WTC11 (cell line): ENCODE measurements at regions not wholly inside any gene's neighbourhood (a gene's known extent, or its start where the extent isn't known, plus 50 kb on each side); places are given as distances from the start of the nearest gene placed in this dataset.

Experiments used
- ATAC-seq: fragments of 200-7000 bp; cut with Tn5 transposase; 2 replicates; pipeline ENCODE4 v1.10.0; 2021; ENCODE audit warnings: mild to moderate bottlenecking, moderate library complexity
- CTCF ChIA-PET: fragments of 300-600 bp; sonication (Branson Sonifier 250); formaldehyde crosslinking; loops from one replicate; lab custom pipeline; 2021; ENCODE audit warnings: antibody characterized with exemption; lab: Charles Lee
- POLR2A ChIA-PET: fragments of 350-600 bp; sonication (Branson Sonifier 250); formaldehyde crosslinking; loops from one replicate; lab custom pipeline; 2021; ENCODE audit warnings: antibody characterized with exemption; lab: Charles Lee
- DNase-seq: peaks from one replicate; pipeline ENCODE4 v3.0.0; 2021; ENCODE audit warnings: low spot score
- H3K27ac Mint-ChIP-seq: 2 replicates; pipeline ENCODE4 v1.8.0; 2021; ENCODE audit warnings: mixed read lengths
- H3K27me3 Mint-ChIP-seq: 2 replicates; pipeline ENCODE4 v1.8.0; 2021; ENCODE audit warnings: low read depth, mild to moderate bottlenecking, moderate library complexity, mixed read lengths
- H3K36me3 Mint-ChIP-seq: 2 replicates; pipeline ENCODE4 v1.8.0; 2021; ENCODE audit warnings: mixed read lengths
- H3K4me1 Mint-ChIP-seq: 2 replicates; pipeline ENCODE4 v1.8.0; 2022; ENCODE audit warnings: mixed read lengths
- H3K4me3 Mint-ChIP-seq: 2 replicates; pipeline ENCODE4 v1.8.0; 2021; ENCODE audit warnings: mild to moderate bottlenecking, moderate library complexity, mixed read lengths
- H3K9me3 Mint-ChIP-seq: 2 replicates; pipeline ENCODE4 v1.8.0; 2021; ENCODE audit warnings: mixed read lengths
- ATF6 ChIP-seq: sonication (generic); formaldehyde crosslinking; IDR thresholded peaks from 2 replicates; pipeline ENCODE4 v1.8.1; 2023; ENCODE audit warnings: mild to moderate bottlenecking, missing genetic modification reagents
- CREM ChIP-seq: sonication (generic); formaldehyde crosslinking; IDR thresholded peaks from 2 replicates; pipeline ENCODE4 v1.8.1; 2022; ENCODE audit warnings: mild to moderate bottlenecking, missing genetic modification reagents, moderate library complexity
- E2F1 ChIP-seq: sonication (generic); formaldehyde crosslinking; IDR thresholded peaks from 2 replicates; pipeline ENCODE4 v1.8.0; 2022; ENCODE audit warnings: mild to moderate bottlenecking, missing genetic modification reagents
- ERG ChIP-seq: fragments of 250-450 bp; sonication (Bioruptor Pico); IDR thresholded peaks from 2 replicates; pipeline ENCODE4 v1.8.0; 2021; ENCODE audit warnings: mild to moderate bottlenecking
- FOXJ3 ChIP-seq: sonication (generic); formaldehyde crosslinking; IDR thresholded peaks from 2 replicates; pipeline ENCODE4 v1.9.0; 2021; ENCODE audit warnings: missing genetic modification reagents, mild to moderate bottlenecking, borderline replicate concordance
- FOXK1 ChIP-seq: sonication (generic); formaldehyde crosslinking; IDR thresholded peaks from 2 replicates; pipeline ENCODE4 v1.8.0; 2022; ENCODE audit warnings: mild to moderate bottlenecking, moderate library complexity, missing genetic modification reagents
- FOXP4 ChIP-seq: sonication (generic); formaldehyde crosslinking; IDR thresholded peaks from 2 replicates; pipeline ENCODE4 v1.8.0; 2022; ENCODE audit warnings: mild to moderate bottlenecking, missing genetic modification reagents
- GRHL2 ChIP-seq: fragments of 250-450 bp; sonication (Bioruptor Pico); IDR thresholded peaks from 2 replicates; pipeline ENCODE4 v1.8.0; 2022; ENCODE audit warnings: mild to moderate bottlenecking, moderate library complexity; ENCODE audit not compliant: insufficient replicate concordance, severe bottlenecking
- GTF2I ChIP-seq: fragments of 250-450 bp; sonication (Bioruptor Pico); conservative IDR thresholded peaks from 2 replicates; pipeline ENCODE4 v1.4.0; 2021; ENCODE audit warnings: mild to moderate bottlenecking
- HMGXB4 ChIP-seq: sonication (generic); formaldehyde crosslinking; IDR thresholded peaks from 2 replicates; pipeline ENCODE4 v1.8.1; 2023; ENCODE audit warnings: mild to moderate bottlenecking, moderate library complexity, missing genetic modification reagents
- MAX ChIP-seq: sonication (generic); formaldehyde crosslinking; IDR thresholded peaks from 2 replicates; pipeline ENCODE4 v1.8.0; 2022; ENCODE audit warnings: mild to moderate bottlenecking, missing genetic modification reagents
- MYBL2 ChIP-seq: sonication (generic); formaldehyde crosslinking; IDR thresholded peaks from 2 replicates; pipeline ENCODE4 v1.8.1; 2023; ENCODE audit warnings: mild to moderate bottlenecking, moderate library complexity, missing genetic modification reagents
- NFATC4 ChIP-seq: fragments of 250-450 bp; sonication (Bioruptor Pico); IDR thresholded peaks from 2 replicates; pipeline ENCODE4 v1.9.0; 2021; ENCODE audit warnings: mild to moderate bottlenecking
- NFE2L1 ChIP-seq: sonication (generic); formaldehyde crosslinking; IDR thresholded peaks from 2 replicates; pipeline ENCODE4 v1.8.1; 2023; ENCODE audit warnings: missing genetic modification reagents
- NFYB ChIP-seq: sonication (generic); formaldehyde crosslinking; conservative IDR thresholded peaks from 2 replicates; pipeline ENCODE4 v1.8.0; 2022; ENCODE audit warnings: low read depth, missing genetic modification reagents
- NR1H2 ChIP-seq: sonication (generic); formaldehyde crosslinking; IDR thresholded peaks from 2 replicates; pipeline ENCODE4 v1.9.0; 2021; ENCODE audit warnings: mild to moderate bottlenecking, moderate library complexity, missing genetic modification reagents
- NR2C2 ChIP-seq: sonication (generic); formaldehyde crosslinking; IDR thresholded peaks from 2 replicates; pipeline ENCODE4 v1.8.0; 2022; ENCODE audit warnings: mild to moderate bottlenecking, missing genetic modification reagents
- PREB ChIP-seq: sonication (generic); formaldehyde crosslinking; IDR thresholded peaks from 2 replicates; pipeline ENCODE4 v1.8.1; 2022; ENCODE audit warnings: mild to moderate bottlenecking, missing genetic modification reagents, moderate library complexity, borderline replicate concordance
- RELA ChIP-seq: sonication (generic); formaldehyde crosslinking; IDR thresholded peaks from 2 replicates; pipeline ENCODE4 v1.8.1; 2022; ENCODE audit warnings: missing genetic modification reagents, mild to moderate bottlenecking, borderline replicate concordance
- TP53 ChIP-seq: sonication (generic); formaldehyde crosslinking; IDR thresholded peaks from 2 replicates; pipeline ENCODE4 v1.8.1; 2023; ENCODE audit warnings: mild to moderate bottlenecking, missing genetic modification reagents
- ZNF121 ChIP-seq: sonication (generic); formaldehyde crosslinking; IDR thresholded peaks from 2 replicates; pipeline ENCODE4 v1.8.0; 2023; ENCODE audit warnings: missing genetic modification reagents
- ZNF232 ChIP-seq: sonication (generic); formaldehyde crosslinking; IDR thresholded peaks from 2 replicates; pipeline ENCODE4 v1.8.0; 2022; ENCODE audit warnings: mild to moderate bottlenecking, missing genetic modification reagents
- ZNF423 ChIP-seq: fragments of 250-450 bp; sonication (Bioruptor Pico); IDR thresholded peaks from 2 replicates; pipeline ENCODE4 v2.1.2; 2022; ENCODE audit warnings: mild to moderate bottlenecking, moderate library complexity

GRCh38 chr9:89970701-89971100, 365.9 kb downstream of the GADD45G start:
- H3K4me3 Mint-ChIP-seq: no peak overlapping the region
- no peaks in the 10 kb centered on the region for H3K27me3 Mint-ChIP-seq
- ATAC-seq (no peak), DNase-seq (no peak)
- no peaks in the 10 kb centered on the region for H3K36me3 Mint-ChIP-seq
- TF ChIP-seq HMGXB4 (CRISPR knock-in tag) (no peak), FOXJ3 (no peak), TP53 (CRISPR knock-in tag) (no peak), FOXK1 (no peak), NFATC4 (CRISPR knock-in tag) (no peak), NR2C2 (no peak), GRHL2 (CRISPR knock-in tag) (no peak), PREB (CRISPR knock-in tag) (no peak), MYBL2 (CRISPR knock-in tag) (no peak), FOXP4 (no peak), CREM (CRISPR knock-in tag) (no peak), NFYB (CRISPR knock-in tag) (no peak)
- no peak overlapping the region for H3K27ac Mint-ChIP-seq
- ChIA-PET CTCF (interaction anchor here (0.8 to 1.5 kb wide), 3 partner anchors 8 to 368 kb away, joined by 3 to 6 read pairs (median 3); no protein-coding TSS in a partner anchor), POLR2A (no interaction called here)
- H3K9me3 Mint-ChIP-seq: peaks cover 7% of the 10 kb centered on the region
- no peaks in the 10 kb centered on the region for H3K4me1 Mint-ChIP-seq

GRCh38 chr9:89972535-89972934, 367.7 kb downstream of the GADD45G start:
- H3K27ac Mint-ChIP-seq: no peak overlapping the region
- CTCF ChIA-PET: no interaction called here
- H3K27me3 Mint-ChIP-seq: no peaks in the 10 kb centered on the region
- no peak for TF ChIP-seq ZNF121 (CRISPR knock-in tag)
- no peak for TF ChIP-seq ZNF232 (CRISPR knock-in tag)
- TF ChIP-seq ATF6: no peak
- no peak for TF ChIP-seq NR1H2
- no peak for TF ChIP-seq RELA
- TF ChIP-seq ERG (CRISPR knock-in tag): no peak
- TF ChIP-seq ZNF423 (CRISPR knock-in tag): no peak
- no peak for TF ChIP-seq HMGXB4 (CRISPR knock-in tag)
- no peak for TF ChIP-seq NFYB (CRISPR knock-in tag)
- no peak for TF ChIP-seq MAX (CRISPR knock-in tag)
- TF ChIP-seq GTF2I (CRISPR knock-in tag): no peak
- no peak for TF ChIP-seq NFE2L1
- TF ChIP-seq E2F1 (CRISPR knock-in tag): no peak
- H3K9me3 Mint-ChIP-seq: peaks cover 4% of the 10 kb centered on the region; the same call in 1 of the 2 replicates
- POLR2A ChIA-PET: no interaction called here
- H3K4me1 Mint-ChIP-seq: no peaks in the 10 kb centered on the region
- H3K36me3 Mint-ChIP-seq: no peaks in the 10 kb centered on the region
- ATAC-seq (no peak), DNase-seq (no peak)
- no peak overlapping the region for H3K4me3 Mint-ChIP-seq
